HG03025 (cell line): ENCODE measurements at regions not wholly inside any gene's neighbourhood (a gene's known extent, or its start where the extent isn't known, plus 50 kb on each side); places are given as distances from the start of the nearest gene placed in this dataset.

Source experiments
- ATAC-seq: cut with Tn5 transposase; IDR thresholded peaks from one replicate; pipeline ENCODE4 v1.9.1; 2021; ENCODE audit warnings: mild to moderate bottlenecking, moderate library complexity; ENCODE audit not compliant: unreplicated experiment, low FRiP score

DNA sequence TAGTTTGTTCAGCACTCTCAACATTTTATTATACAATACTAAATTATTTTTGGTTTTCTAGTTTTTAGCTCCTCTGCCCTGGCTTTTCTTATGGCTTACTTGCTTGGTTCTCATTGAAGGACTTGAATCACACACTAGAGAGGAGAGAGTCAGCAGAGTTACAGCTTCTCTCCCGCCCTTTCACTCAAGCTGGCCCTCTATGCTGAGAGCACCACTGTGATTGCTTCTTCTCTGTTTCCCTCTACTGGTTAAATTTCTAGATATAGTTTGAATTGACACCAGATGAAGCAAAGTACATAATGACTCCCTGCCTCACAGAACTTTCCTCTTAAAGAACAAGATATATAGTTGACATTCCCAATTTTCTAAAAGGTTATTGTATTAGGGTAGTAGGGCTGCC, 767.3 kb upstream of the SORCS1 start:
- ATAC-seq: no peak

DNA sequence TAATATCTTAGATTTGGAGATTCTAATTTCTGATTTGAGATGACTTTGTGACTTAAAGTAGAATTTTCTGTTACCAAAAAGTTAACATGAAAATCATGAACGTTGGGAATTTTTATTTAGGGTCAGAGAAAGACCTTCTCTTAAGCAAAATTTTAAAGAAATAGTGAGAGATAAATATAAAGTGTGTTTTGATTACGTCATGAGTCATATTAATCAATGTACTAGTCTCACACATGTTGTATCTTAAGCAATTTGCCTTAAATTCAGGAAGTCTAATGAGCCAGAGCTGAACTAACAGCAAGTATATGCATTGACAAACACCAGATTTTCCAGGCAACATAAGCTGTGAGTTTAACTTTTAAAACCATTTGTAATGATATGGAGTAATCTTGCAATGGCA, 765.5 kb upstream of the SORCS1 start:
- no peak for ATAC-seq

DNA sequence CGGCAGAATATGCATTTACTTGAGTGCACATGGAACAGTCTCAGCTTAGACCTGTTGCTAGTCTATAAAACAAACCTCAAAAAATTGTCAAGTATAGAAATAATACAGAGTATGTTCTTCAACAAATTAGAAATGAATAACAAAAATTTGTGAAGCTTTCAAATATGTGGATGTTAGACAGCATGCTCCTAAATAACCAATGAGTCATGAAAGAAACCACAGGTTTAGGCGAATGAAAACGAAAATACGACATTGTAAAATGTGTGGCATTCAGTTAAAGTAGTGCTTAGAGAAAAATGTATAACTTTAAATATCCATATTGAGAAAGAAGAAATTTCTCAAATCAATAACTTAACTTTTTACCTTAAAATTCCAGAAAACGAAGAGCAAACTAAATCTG, 760.0 kb upstream of the SORCS1 start:
- ATAC-seq: no peak

DNA sequence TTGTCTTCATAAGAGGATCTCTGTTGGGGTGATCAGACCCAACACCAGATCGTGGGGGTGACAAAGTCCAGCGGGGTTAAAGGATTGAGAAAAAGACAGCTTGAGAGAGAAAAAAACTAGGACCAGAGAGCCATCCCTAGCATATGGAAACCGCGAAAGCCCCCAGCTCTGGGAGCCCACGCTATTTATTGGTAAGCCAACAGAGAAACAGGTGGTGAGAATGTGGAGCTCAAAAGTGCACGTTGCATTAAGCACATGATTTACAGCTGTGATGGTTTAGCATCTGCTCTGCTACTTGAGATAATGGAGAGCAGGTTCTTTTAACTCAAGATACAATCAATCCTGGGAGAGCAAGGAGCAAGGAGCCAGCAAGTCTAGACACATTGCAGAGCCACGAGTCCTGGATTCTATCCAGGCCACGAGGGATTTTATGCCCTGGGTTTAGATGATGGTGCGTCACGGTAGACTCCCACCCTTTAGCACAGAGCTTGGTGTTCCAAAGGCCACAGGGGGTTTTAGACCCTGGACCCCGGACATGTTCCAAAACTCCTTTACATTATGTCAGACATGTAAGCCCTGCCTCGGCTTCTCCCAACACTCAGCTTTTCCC, 755.2 kb upstream of the SORCS1 start:
- no peak for ATAC-seq

DNA sequence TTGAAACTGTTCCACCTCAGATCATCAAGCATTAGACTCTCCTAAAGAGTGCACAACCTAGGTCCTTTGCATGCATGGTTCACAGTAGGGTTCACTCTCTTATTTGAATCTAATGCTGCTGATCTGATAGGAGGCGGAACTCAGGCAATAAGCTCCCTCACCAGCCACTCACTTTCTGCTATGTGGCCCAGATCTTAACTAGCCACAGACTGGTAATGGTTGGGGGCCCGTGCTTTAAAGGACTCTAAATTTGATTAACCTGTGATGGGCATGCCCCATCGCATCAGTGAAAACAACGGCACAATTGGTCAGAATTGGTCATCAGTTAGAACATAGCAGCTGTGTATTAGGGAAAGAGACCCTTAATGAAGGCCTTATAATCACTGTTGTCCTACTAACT, 753.7 kb upstream of the SORCS1 start:
- no peak for ATAC-seq

DNA sequence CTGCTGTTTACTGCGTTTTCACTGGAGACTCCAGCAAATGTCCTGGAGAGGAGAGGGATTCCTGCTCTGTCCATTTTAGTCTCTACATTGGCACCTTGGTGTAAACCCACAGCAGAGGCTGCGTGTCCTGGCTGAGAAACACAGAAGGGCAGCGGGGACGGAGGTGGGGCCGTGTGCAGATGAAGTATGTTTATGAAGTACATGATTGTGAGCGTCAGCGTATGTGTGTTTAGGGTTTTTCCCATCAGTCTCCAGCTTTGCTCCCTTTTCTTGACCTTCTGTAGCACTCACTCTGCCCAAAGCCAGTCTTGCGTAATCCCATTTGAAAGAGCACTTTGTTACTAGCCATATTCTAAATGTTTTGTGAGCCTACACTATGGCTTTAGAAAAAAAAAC, 750.7 kb upstream of the SORCS1 start:
- no peak for ATAC-seq

DNA sequence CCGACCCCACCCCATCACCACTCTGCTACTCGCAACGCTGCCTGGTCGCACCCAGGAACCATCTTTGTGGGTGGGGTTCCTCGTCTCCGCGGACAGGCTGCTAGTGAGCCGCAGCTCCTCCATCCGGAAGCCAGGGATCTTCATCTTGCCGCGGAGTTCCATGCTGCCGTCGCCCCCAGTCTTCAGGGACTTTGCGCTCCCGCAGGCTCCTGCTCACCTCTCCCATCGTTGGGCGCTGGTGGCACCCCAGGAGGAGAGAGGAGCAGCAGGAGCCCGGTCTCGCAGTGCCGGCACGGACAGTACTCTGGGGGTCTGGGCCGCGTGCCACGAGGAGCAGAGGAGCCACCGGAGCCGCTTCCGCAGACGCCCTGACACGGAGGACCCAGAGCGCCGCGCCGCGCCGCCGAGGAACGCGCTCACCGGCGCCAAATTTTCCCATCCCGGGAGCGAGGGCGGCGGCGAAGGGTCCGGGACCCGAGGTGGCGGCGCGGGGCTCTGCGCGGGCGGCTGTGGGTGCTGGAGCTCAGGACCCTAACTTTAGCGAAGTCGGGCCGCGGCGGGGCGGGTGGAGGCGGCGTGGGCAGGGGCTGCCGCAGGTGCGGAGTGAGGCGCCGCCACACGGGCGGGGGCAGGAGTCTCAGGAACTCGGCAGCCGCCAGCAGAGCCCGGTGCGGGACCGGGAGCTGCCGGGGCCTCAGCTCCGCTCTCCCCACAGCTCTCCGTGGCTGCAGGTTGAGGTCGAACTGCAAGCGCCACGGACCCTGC, 750.1 kb upstream of the SORCS1 start:
- ATAC-seq: no peak

DNA sequence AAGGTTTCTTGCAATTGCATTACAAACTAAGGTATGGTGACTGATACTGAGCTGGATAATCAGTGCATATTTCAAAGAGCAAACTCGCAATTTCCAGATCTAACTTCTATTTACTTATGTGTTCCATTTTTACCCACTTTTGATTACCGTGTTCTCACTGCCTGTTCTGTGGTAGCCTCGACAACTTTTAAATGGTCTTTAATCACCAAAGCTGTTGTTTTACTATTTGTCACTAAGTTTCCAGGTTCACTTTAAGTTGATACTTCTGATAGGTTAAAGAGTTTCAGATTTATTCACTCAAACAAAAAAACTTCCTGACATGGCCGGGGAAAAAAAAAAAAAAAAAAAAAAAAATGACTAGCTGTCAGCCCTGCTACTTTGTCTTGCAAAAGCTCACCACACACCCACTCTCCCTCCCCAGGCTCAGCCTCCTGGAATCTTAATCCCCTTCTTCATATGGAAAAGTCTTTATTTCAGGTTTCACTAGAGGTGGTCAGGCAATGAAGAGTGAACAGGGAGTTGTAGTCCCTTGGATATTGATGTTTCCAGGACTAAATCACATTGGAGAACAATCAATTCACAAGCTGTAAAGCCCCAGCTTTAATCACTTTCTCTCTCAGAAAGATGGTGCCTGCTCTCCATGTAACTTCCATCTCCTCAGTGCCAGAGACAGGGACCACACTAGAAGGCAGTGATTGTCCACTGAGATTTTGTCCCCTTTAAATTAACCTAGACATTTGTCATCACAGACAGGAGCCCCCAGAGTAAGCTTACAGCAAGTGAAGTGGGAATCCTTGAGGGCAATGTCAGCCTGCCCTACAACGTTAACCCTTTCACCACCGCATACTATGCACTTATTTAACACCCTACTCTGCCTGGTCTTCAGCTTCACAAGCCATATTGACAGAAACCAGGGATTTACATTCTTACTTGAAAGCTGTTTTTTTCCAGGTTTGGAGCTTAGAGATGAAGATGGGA, 749.1 kb upstream of the SORCS1 start:
- ATAC-seq: no peak

DNA sequence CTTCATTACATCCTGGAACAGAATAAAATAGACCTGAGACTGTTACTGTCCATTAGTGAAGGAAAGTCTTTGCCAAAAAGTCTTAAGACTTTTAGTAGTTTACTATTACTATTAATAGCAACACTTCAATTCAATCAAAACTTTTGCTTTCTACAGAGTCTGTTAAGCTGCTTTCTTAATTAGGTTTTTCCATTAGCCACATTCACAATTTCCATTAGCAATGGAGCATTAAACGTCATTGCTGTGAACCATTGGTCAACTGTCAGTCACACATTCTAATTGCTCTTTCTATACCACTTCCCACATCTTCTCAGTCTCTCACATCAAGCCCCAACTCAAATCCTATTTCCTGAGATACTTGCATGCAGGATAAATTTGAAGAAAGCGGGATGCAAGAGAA, 736.6 kb upstream of the SORCS1 start:
- no peak for ATAC-seq

DNA sequence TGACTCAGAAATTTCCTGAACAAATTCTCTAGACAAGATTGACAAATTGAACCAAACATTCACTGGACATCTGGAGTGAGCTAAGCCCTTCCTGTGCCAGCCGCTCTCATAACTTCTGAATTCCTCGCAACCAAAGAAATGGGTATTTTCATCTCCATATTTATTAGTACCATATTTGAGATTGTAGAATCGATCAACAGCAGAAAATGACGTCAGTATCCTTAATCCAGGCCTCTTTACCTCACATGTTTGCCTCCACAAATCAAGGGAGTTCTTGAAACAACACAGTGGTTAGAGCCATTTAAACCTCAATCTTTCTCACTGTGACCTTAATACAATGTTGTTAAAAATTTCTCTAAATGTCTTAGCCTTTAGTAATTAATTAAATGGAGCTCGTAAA, 735.6 kb upstream of the SORCS1 start:
- ATAC-seq: no peak

DNA sequence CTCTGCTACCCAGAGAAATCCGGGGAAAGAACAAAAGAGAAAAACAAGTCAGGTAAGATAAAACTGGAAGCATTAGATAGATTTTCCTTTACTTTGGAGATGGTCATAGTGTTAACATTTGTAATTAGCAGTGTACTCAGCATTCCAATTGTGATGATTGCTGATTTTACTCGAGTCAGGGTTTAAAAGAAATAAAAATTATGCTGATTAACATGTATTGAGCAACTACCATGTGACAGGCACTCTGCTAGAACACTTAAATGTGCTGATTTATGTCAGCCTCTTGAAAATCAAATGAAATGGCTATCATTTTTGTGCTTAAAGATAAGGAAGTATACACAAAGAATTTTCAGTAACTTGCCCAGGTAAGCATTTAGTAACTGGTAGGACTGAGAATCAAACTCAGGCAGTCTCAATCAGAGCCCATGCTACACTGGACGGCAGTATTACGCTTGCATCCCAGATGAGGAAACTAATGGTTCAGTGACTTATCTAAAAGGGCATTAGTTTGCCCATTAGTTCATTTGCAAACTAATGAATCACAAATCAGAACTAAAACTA, 735.1 kb upstream of the SORCS1 start:
- ATAC-seq: no peak

DNA sequence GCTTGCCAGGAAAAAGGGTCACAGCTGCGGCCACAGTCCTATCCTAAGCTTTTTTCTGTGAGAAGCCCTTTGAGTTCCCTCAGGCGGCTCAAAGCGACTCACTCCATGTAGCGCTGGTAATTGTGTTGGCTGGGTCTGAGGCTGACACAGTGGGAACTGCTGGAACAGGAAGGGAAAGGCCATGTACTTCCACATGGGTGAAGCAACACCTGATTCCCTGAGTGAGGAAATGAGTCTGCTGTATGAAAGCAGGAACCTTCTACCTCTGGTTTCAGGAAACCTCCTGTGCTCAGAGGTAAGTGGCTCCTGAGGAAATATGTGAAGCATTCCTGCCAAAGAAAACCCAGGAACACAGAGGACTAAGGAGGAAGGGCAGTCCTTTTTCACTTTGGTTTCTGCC, 734.6 kb upstream of the SORCS1 start:
- no peak for ATAC-seq

DNA sequence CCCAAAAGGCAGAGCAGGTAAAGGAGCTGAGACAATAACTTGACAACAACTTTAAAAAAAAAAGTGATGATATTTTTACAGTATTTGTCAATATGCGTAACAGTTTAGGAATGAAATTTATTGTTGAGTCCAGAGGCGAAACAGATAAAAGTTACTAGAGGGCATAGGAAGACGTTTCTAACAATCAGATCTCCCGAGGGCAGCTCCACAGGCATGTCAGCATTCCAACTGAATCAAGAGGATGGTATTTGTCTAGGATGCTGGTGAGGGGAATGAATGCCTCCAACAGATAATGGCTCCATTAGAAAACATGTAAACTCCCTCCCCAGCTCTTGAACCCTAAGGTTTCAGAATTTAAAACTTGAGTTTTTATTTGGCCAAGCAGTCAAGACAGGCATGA, 733.9 kb upstream of the SORCS1 start:
- ATAC-seq: no peak

DNA sequence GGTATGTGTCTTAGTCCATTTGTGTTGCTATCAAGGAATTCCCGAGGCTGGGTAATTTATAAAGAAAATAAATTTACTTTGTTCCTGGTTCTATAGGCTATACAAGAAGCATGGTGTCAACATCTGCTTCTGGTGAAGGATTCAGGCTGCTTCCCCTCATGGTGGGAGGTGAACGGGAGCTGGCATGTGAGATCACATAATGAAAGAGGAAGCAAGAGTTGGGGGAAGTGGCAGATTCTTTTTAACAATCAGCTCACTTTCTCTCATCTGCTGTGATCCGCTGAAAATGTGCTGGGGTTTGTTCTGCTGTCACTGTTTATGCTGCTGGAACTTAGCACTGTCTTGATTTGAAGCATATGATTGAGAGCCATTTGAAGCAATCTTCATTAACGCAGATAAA, 730.0 kb upstream of the SORCS1 start:
- ATAC-seq: no peak

DNA sequence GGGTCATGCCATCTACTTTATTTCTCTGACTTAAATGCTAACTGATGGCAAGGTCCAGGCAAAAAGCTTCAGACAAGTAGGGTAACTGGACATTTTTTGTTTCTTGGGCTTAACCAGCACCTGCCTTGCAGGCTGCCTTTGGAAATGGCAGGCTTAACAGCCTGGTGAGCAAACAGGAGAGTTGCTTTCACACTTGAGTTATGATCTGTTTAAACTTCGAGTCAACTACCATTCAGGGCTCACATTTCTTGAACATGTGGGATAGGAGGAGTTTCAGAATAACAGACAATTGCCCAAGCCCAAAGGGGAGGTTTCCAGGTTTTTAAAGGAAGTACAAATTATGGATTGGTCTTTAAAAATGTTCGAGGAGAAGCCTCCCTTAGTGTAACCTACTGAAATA, 724.6 kb upstream of the SORCS1 start:
- ATAC-seq: no peak

DNA sequence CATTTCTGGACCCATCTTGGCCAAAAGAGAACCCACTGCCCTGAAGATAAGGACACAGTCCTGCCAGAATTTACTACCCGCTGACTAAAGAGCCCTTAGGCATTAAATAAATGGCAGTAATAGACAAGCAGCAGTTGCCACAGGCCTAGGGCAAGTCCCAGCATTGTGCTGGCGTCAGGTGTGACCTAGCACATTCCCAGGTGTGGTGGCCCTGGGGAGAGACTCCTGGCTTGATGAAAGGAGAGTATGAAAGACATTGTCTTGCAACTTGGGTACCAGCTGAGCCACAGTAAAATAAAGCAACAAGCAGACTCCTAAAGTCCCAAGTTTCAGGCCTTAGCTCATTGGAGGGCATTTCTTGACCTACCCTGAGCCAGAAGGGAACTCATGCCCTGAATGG, 715.7 kb upstream of the SORCS1 start:
- ATAC-seq: no peak

DNA sequence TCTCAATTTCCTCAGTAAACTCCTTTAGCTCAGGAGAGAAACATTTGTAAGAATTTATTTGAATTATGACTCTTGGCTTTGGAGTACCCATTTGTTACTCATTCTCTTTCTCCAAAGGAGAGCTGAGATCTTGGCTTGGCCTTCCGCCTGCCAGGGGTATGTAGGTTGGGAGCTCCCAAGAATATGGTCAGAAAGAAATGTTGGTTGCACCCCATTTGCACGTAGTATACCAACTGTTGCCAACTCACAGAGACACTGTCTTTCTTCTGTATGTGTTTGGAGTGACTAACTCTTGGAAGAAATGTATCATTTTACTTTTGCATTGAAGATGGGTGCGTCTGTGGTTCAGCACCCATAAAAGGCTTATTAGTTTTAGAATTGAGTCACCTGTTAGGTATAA, 708.5 kb upstream of the SORCS1 start:
- ATAC-seq: no peak

DNA sequence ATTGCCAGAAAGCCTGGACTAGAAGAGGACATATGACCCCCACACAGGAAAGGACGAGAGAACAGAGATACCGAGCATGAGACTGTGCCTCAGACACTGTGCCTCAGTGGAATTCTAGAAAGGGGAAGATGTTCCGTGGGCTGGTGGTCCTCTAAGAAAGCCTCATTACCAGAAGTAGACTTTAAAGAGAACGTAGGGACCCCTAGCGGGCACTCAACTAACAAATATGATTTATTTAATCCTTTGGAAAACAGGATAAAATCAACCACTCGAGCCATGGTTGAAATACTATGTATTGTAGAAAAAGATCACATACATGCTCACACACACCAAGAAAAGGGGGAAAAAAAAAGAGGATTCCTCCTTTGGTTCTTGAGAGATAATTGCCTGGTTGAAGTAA, 701.2 kb upstream of the SORCS1 start:
- ATAC-seq: no peak

DNA sequence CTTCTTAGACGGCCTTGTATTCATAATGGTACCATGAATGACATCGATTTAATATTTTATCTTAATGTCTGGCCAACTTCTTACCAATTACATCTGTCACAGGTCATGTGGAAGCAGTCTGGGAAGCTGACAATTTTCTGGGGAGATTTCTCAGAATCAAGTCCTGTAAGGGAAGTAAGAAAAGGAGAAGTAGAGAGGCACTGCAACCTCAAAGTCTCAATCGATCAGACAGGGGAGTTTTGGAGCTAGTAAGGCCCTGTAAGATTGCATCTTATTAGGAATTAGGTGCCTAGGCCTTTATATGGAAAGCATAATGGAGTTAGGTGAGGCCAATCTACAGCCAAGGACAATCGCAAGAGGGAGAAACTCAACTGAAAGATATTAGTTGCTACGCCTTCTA, 694.6 kb upstream of the SORCS1 start:
- no peak for ATAC-seq

DNA sequence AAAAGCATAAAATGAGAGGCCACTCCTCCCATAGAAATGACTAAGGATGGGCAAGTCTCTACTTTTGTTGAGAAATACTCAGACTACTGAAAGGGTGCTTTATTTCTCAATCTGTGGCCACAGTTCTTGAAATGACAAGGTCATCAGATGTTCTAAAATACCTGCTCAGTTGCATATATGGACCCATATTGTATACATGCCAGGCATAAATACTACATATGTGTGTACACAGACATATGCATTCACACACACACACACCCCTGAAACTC, 691.5 kb upstream of the SORCS1 start:
- ATAC-seq: no peak

DNA sequence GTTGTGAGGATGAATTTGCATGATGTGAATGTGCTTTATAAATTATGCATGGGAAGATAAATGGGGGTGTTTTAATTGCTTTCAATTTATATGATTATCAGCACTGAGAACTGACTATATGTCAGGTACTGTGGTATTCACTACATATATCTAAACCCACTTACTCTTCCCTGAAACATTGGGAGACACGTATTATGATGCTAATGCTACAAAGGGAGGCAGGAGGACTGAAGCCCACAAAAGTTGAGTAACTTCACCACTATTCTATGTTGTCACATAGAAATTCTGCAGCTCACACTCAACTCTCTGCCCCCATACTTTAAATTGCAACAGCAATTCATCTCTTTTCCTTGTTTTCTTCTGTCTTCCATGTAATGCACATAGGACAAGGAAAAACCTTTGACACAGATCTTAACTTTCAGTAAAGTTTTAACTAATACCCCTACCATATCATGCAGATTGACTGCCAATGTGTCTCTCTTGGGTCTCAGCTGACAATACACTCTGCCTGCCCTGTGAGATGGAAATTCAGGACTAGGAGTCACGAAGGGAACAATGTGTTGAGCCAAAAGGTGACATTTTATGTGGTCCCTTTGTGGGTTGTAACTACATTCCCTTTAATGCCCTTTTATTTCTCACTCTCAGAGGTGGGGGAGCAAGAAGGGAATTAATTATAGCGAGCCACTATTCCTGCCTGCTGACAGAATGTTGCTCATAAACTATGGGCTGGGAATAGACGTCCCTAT, 691.0 kb upstream of the SORCS1 start:
- ATAC-seq: no peak
